HCT116 (cell line): ENCODE measurements at regions not wholly inside any gene's neighbourhood (a gene's known extent, or its start where the extent isn't known, plus 50 kb on each side); places are given as distances from the start of the nearest gene placed in this dataset.

Experiments used
- ATAC-seq: fragments of 200-7000 bp; cut with Tn5 transposase; 2 replicates; pipeline ENCODE4 v1.9.1; 2020; ENCODE audit warnings: mild to moderate bottlenecking, moderate library complexity
- BruUV-seq: library from RNA; stranded (reverse); fragments of 400-500 nt; replicated peaks from 2 replicates; lab custom pipeline; 2021; lab: Mats Ljungman, UMichigan
- CTCF ChIA-PET: fragments of 300-600 bp; sonication (Branson Sonifier 250); formaldehyde crosslinking; loops from one replicate; lab custom pipeline; 2021; ENCODE audit warnings: antibody characterized with exemption; lab: Charles Lee
- POLR2A ChIA-PET: fragments of 300-600, 350-600 bp; sonication (Branson Sonifier 250); formaldehyde crosslinking; loops from one replicate; lab custom pipeline; 2021; ENCODE audit warnings: antibody characterized with exemption; lab: Charles Lee
- RAD21 ChIA-PET, 2 experiments: fragments of 300-600 bp; sonication (Branson Sonifier 250); formaldehyde crosslinking; loops; one replicate each; lab custom pipeline; 2023; ENCODE audit warnings: low total read pairs in 2 of 2; ENCODE audit not compliant: uncharacterized antibody in 2 of 2, unreplicated experiment in 2 of 2, low non-redundant PET in 1 of 2; lab: Charles Lee
- DNase-seq: peaks from one replicate; pipeline ENCODE4 v3.0.0-alpha.2; 2010; ENCODE audit warnings: low read depth, low spot score
- H2AFZ ChIP-seq: fragments of 200-600 bp; shearing (Covaris generic), sonication (generic); 2 replicates; pipeline ENCODE4 v1.6.1; 2017; ENCODE audit warnings: low read depth, mixed run types, mixed read lengths, antibody characterized with exemption, low read length; ENCODE audit not compliant: poor library complexity, severe bottlenecking
- H3K27ac ChIP-seq: 2 replicates; pipeline ENCODE4 v1.5.1; 2012; ENCODE audit warnings: low read depth, low read length
- H3K27me3 ChIP-seq: fragments of 200-600 bp; sonication (generic); 2 replicates; pipeline ENCODE4 v1.6.1; 2016; ENCODE audit warnings: mixed run types, low read length, mixed read lengths; ENCODE audit not compliant: insufficient read depth
- H3K36me3 ChIP-seq, 2 experiments: fragments of 200-500 bp in 1 of 2; fragments of 200-600 bp in 1 of 2; sonication (Bioruptor generic) in 1 of 2; sonication (generic) in 1 of 2; 2 replicates each; pipeline versions ENCODE4 v1.5.1 to v1.6.1; 2014 to 2016; ENCODE audit warnings: low read length in 2 of 2, inconsistent platforms in 1 of 2, mixed read lengths in 1 of 2, mixed run types in 1 of 2; ENCODE audit not compliant: insufficient read depth in 2 of 2, control insufficient read depth in 1 of 2
- H3K4me1 ChIP-seq, 2 experiments: fragments of 200-600 bp in 1 of 2; sonication (generic) in 1 of 2; 2 replicates each; pipeline versions ENCODE4 v1.5.1 to v1.6.1; 2012 to 2017; ENCODE audit warnings: low read length in 2 of 2, inconsistent platforms in 1 of 2, mild to moderate bottlenecking in 1 of 2, mixed read lengths in 1 of 2, mixed run types in 1 of 2, moderate library complexity in 1 of 2; ENCODE audit not compliant: insufficient read depth in 2 of 2, control insufficient read depth in 1 of 2
- H3K4me2 ChIP-seq: fragments of 200-600 bp; sonication (generic); 2 replicates; pipeline ENCODE4 v1.6.1; 2017; ENCODE audit warnings: mixed run types, low read length, mixed read lengths
- H3K4me3 ChIP-seq, 2 experiments: fragments of 200-600 bp in 1 of 2; sonication (generic) in 1 of 2; replicated peaks in 1 of 2; 2 replicates each; pipeline ENCODE4 v1.5.1; 2011 to 2016; ENCODE audit warnings: low read length in 2 of 2, control low read depth in 1 of 2, low read depth in 1 of 2, mild to moderate bottlenecking in 1 of 2, mixed read lengths in 1 of 2, mixed run types in 1 of 2
- H3K79me2 ChIP-seq: fragments of 200-600 bp; sonication (generic); 2 replicates; pipeline ENCODE4 v1.6.1; 2017; ENCODE audit warnings: mild to moderate bottlenecking, mixed run types, low read length, moderate library complexity, mixed read lengths; ENCODE audit not compliant: insufficient read depth
- H3K9ac ChIP-seq: fragments of 200-600 bp; sonication (generic); 2 replicates; pipeline ENCODE4 v1.6.1; 2016; ENCODE audit warnings: low read length, mixed read lengths
- H3K9me2 ChIP-seq: fragments of 200-600 bp; sonication (generic), shearing (Covaris generic); 2 replicates; pipeline ENCODE4 v1.6.1; 2017; ENCODE audit warnings: mixed run types, mild to moderate bottlenecking, moderate library complexity; ENCODE audit not compliant: insufficient read depth
- H3K9me3 ChIP-seq, 2 experiments: fragments of 200-500 bp in 1 of 2; fragments of 200-600 bp in 1 of 2; sonication (Bioruptor generic) in 1 of 2; sonication (generic) in 1 of 2; 2 replicates each; pipeline ENCODE4 v1.6.1; 2014 to 2017; ENCODE audit warnings: low read length in 2 of 2, mixed read lengths in 2 of 2, inconsistent platforms in 1 of 2, low read depth in 1 of 2, mild to moderate bottlenecking in 1 of 2, mixed run types in 1 of 2, moderate library complexity in 1 of 2; ENCODE audit not compliant: control insufficient read depth in 1 of 2, insufficient read depth in 1 of 2
- H4K20me1 ChIP-seq: fragments of 200-600 bp; sonication (generic), shearing (Covaris generic); 2 replicates; pipeline ENCODE4 v1.6.1; 2017; ENCODE audit warnings: mixed run types, mild to moderate bottlenecking, moderate library complexity; ENCODE audit not compliant: insufficient read depth
- CBX3 ChIP-seq: IDR thresholded peaks from 2 replicates; pipeline ENCODE4 v1.6.1; 2012; ENCODE audit warnings: low read depth
- EZH2 ChIP-seq: fragments of 200-600 bp; sonication (generic); IDR thresholded peaks from 2 replicates; pipeline ENCODE4 v1.6.1; 2017; ENCODE audit warnings: antibody characterized with exemption, mixed run types
- EZH2phosphoT487 ChIP-seq: fragments of 200-600 bp; IDR thresholded peaks from 2 replicates; pipeline ENCODE4 v1.6.1; 2018; ENCODE audit warnings: antibody characterized with exemption, borderline replicate concordance
- FOSL1 ChIP-seq: IDR thresholded peaks from 2 replicates; pipeline ENCODE4 v1.6.1; 2012; ENCODE audit warnings: low read depth
- POLR2AphosphoS5 ChIP-seq: IDR thresholded peaks from 2 replicates; pipeline ENCODE4 v1.6.1; 2011; ENCODE audit warnings: mild to moderate bottlenecking, low read depth, low read length, moderate library complexity
- SP1 ChIP-seq: IDR thresholded peaks from 2 replicates; pipeline ENCODE4 v1.6.1; 2012; ENCODE audit warnings: low read depth
- SRF ChIP-seq: IDR thresholded peaks from 2 replicates; pipeline ENCODE4 v1.6.1; 2012; ENCODE audit warnings: low read depth
- TCF7L2 ChIP-seq: IDR thresholded peaks from 2 replicates; pipeline ENCODE4 v1.7.0; 2011; ENCODE audit warnings: borderline replicate concordance, inconsistent platforms; ENCODE audit not compliant: insufficient read depth, insufficient read length; ENCODE audit errors: extremely low read depth
- YY1 ChIP-seq: IDR thresholded peaks from 2 replicates; pipeline ENCODE4 v1.6.1; 2011; ENCODE audit warnings: low read length, low read depth, moderate library complexity, mild to moderate bottlenecking; ENCODE audit not compliant: insufficient replicate concordance; ENCODE audit errors: extremely low read depth
- ZNF274 ChIP-seq: fragments of 200-500 bp; sonication (Bioruptor generic); IDR thresholded peaks from 2 replicates; pipeline ENCODE4 v1.6.1; 2014; ENCODE audit warnings: mild to moderate bottlenecking, low read depth, low read length, inconsistent platforms
- intact Hi-C: fragments of 100-400 bp; cut with micrococcal nuclease; formaldehyde crosslinking; loops from 2 replicates; pipeline ENCODE4 v1.10.0; 2022

DNA sequence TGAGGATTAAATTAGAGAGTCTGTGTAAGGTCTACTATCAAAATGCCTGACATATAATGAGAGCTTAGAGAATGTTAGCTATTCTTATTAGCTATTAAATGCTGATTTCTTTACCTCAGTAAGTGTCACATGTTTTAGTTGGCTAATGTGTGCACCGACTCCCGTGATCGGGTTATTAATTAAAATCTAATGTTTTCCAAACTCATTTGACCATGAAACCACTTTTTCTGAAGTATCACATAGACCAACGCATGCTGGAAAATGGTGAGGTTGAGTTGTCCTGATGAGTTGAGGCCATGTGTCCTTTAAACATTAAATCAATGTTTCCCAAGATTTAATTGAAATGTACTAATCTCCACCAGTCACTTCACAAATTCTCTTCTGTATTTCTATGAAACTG is 84.8 kb upstream of the C1QTNF7 start:
- no TSS peak for BruUV-seq
- Histone ChIP-seq H3K9me2 (no peaks in the 10 kb centered on the region), H2AFZ (no peak overlapping the region), H3K27ac (no peak overlapping the region), H3K79me2 (no peaks in the 10 kb centered on the region), H3K4me2 (no peak overlapping the region), H3K9me3 (no peaks in the 10 kb centered on the region), H3K27me3 (peaks cover 18% of the 10 kb centered on the region; the same call in 1 of the 2 replicates), H4K20me1 (no peaks in the 10 kb centered on the region), H3K4me3 (no peak overlapping the region), H3K9ac (no peak overlapping the region), H3K4me1 (no peaks in the 10 kb centered on the region), H3K36me3 (no peaks in the 10 kb centered on the region)
- no peak for TF ChIP-seq FOSL1
- no peak for TF ChIP-seq ZNF274
- TF ChIP-seq CBX3: no peak
- TF ChIP-seq POLR2AphosphoS5: no peak
- no peak for TF ChIP-seq TCF7L2
- TF ChIP-seq EZH2: no peak
- TF ChIP-seq EZH2phosphoT487: no peak
- TF ChIP-seq SP1: no peak
- no peak for TF ChIP-seq SRF
- no peak for TF ChIP-seq YY1
- no peak for ATAC-seq
- RAD21 ChIA-PET: no interaction called here
- POLR2A ChIA-PET: no interaction called here
- intact Hi-C loops: no loop called here
- CTCF ChIA-PET: no interaction called here
- no peak for DNase-seq

DNA sequence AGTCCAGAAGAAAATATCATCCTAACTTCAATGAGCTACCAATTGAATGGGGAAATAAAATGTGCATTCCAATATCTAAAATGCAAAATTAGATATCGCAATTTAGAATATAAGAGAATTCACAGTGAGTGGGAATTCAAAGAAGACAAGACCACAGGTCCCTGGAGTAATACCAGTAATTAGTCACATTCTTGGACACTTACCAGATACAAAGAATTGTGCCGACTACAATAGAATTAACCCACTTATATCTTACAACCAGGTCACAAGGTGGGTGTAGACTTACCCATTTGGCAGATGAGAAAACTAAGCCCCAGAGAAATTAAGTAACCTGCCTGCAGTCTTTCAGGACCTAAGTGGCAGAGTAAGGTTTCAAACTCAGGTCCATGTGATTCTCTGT is 84.3 kb upstream of the C1QTNF7 start:
- H3K79me2 ChIP-seq: no peaks in the 10 kb centered on the region
- H3K27ac ChIP-seq: no peak overlapping the region
- intact Hi-C loops: no loop called here
- RAD21 ChIA-PET: no interaction called here
- ATAC-seq: no peak
- H3K36me3 ChIP-seq: no peaks in the 10 kb centered on the region
- H3K4me3 ChIP-seq: no peak overlapping the region
- no peaks in the 10 kb centered on the region for H4K20me1 ChIP-seq
- no peak for DNase-seq
- POLR2A ChIA-PET: no interaction called here
- H3K9me2 ChIP-seq: no peaks in the 10 kb centered on the region
- CTCF ChIA-PET: no interaction called here
- H3K9ac ChIP-seq: no peak overlapping the region
- TF ChIP-seq YY1: no peak
- H3K4me2 ChIP-seq: no peak overlapping the region
- no peaks in the 10 kb centered on the region for H3K4me1 ChIP-seq
- H3K9me3 ChIP-seq: no peaks in the 10 kb centered on the region
- peaks cover 18% of the 10 kb centered on the region; the same call in 1 of the 2 replicates for H3K27me3 ChIP-seq
- BruUV-seq: no TSS peak
- H2AFZ ChIP-seq: no peak overlapping the region
